HT-29 (cell line): ENCODE measurements at regions not wholly inside any gene's neighbourhood (a gene's known extent, or its start where the extent isn't known, plus 50 kb on each side); places are given as distances from the start of the nearest gene placed in this dataset.
A peak's percentile ranks its signal among the peaks of the same experiment; 100 is the strongest.

Source experiments
- DNase-seq: peaks from one replicate; pipeline ENCODE4 v3.0.0-alpha.2; 2015; ENCODE audit warnings: low spot score

- DNase-seq: no peak
Measured at GRCh38 chr4:180560896-180561295, 1682.3 kb upstream of the TENM3 start.

GRCh38 chr4:180564026-180564425, 1679.2 kb upstream of the TENM3 start:
- DNase-seq: no peak

- DNase-seq: no peak
Measured at GRCh38 chr4:180564448-180564847, 1678.8 kb upstream of the TENM3 start.

GRCh38 chr4:180565856-180566431, 1677.3 kb upstream of the TENM3 start:
- no peak for DNase-seq

- DNase-seq: no peak
Measured at GRCh38 chr4:180566492-180566891, 1676.7 kb upstream of the TENM3 start.

- no peak for DNase-seq
Measured at GRCh38 chr4:180567080-180567479, 1676.1 kb upstream of the TENM3 start.

- DNase-seq: no peak
Measured at GRCh38 chr4:180571516-180572055, 1671.6 kb upstream of the TENM3 start.

- DNase-seq: no peak
Measured at GRCh38 chr4:180578175-180578574, 1665.0 kb upstream of the TENM3 start.

- DNase-seq: no peak
Measured at GRCh38 chr4:180581061-180581460, 1662.1 kb upstream of the TENM3 start.

- peak; percentile 2 for DNase-seq
Measured at GRCh38 chr4:180587379-180587778, 1655.8 kb upstream of the TENM3 start.

- no peak for DNase-seq
Measured at GRCh38 chr4:180589575-180589974, 1653.6 kb upstream of the TENM3 start.

- no peak for DNase-seq
Measured at GRCh38 chr4:180596888-180597483, 1646.2 kb upstream of the TENM3 start.

GRCh38 chr4:180598281-180598680, 1644.9 kb upstream of the TENM3 start:
- DNase-seq: no peak

GRCh38 chr4:180603791-180604190, 1639.4 kb upstream of the TENM3 start:
- DNase-seq: no peak

GRCh38 chr4:180610324-180610723, 1632.9 kb upstream of the TENM3 start:
- no peak for DNase-seq

- DNase-seq: no peak
Measured at GRCh38 chr4:180615746-180616145, 1627.5 kb upstream of the TENM3 start.

- peak; percentile 6 for DNase-seq
Measured at GRCh38 chr4:180617196-180617595, 1626.0 kb upstream of the TENM3 start.

- no peak for DNase-seq
Measured at GRCh38 chr4:180618396-180618795, 1624.8 kb upstream of the TENM3 start.

- no peak for DNase-seq
Measured at GRCh38 chr4:180619440-180619839, 1623.8 kb upstream of the TENM3 start.

- DNase-seq: no peak
Measured at GRCh38 chr4:180622254-180622653, 1620.9 kb upstream of the TENM3 start.

GRCh38 chr4:180625653-180626052, 1617.5 kb upstream of the TENM3 start:
- DNase-seq: no peak

GRCh38 chr4:180630012-180630665, 1613.1 kb upstream of the TENM3 start:
- no peak for DNase-seq

GRCh38 chr4:180634306-180634705, 1608.9 kb upstream of the TENM3 start:
- no peak for DNase-seq
